Parathyroid adenoma (tissue), 2 donors: ENCODE measurements at regions not wholly inside any gene's neighbourhood (a gene's known extent, or its start where the extent isn't known, plus 50 kb on each side); places are given as distances from the start of the nearest gene placed in this dataset.

Experiments
- H2AFZ ChIP-seq: fragments of 300-600 bp; sonication (generic); one replicate; pipeline ENCODE4 v1.7.0; 2017; ENCODE audit warnings: antibody characterized with exemption, mild to moderate bottlenecking
- H3K27ac ChIP-seq: fragments of 300-600 bp; sonication (generic); one replicate; pipeline ENCODE4 v1.7.0; 2017
- H3K27me3 ChIP-seq: fragments of 300-600 bp; sonication (generic); one replicate; pipeline ENCODE4 v1.7.0; 2017; ENCODE audit warnings: low read length; ENCODE audit not compliant: control insufficient read depth, insufficient read depth
- H3K36me3 ChIP-seq: fragments of 300-600 bp; sonication (generic); one replicate; pipeline ENCODE4 v1.7.0; 2017; ENCODE audit warnings: low read length; ENCODE audit not compliant: control insufficient read depth, insufficient read depth
- H3K4me1 ChIP-seq: fragments of 300-600 bp; sonication (generic); one replicate; pipeline ENCODE4 v1.7.0; 2017; ENCODE audit warnings: control low read depth
- H3K4me2 ChIP-seq: fragments of 300-600 bp; sonication (generic); one replicate; pipeline ENCODE4 v1.7.0; 2017; ENCODE audit warnings: low read length
- H3K4me3 ChIP-seq: fragments of 300-600 bp; sonication (generic); one replicate; pipeline ENCODE4 v1.7.0; 2017; ENCODE audit warnings: low read depth, low read length
- H3K79me2 ChIP-seq: fragments of 300-600 bp; sonication (generic); one replicate; pipeline ENCODE4 v1.7.0; 2017; ENCODE audit warnings: control low read depth
- H3K9ac ChIP-seq: fragments of 300-600 bp; sonication (generic); one replicate; pipeline ENCODE4 v1.7.0; 2017; ENCODE audit warnings: mild to moderate bottlenecking
- H3K9me3 ChIP-seq: fragments of 300-600 bp; sonication (generic); one replicate; pipeline ENCODE4 v1.7.0; 2017; ENCODE audit warnings: low read length; ENCODE audit not compliant: control insufficient read depth
- CTCF ChIP-seq: fragments of 300-600 bp; sonication (generic); IDR thresholded peaks from one replicate; pipeline ENCODE4 v1.7.0; 2017; ENCODE audit warnings: antibody characterized with exemption, mild to moderate bottlenecking
- donor health status: primary hyperparathyroidism.

DNA sequence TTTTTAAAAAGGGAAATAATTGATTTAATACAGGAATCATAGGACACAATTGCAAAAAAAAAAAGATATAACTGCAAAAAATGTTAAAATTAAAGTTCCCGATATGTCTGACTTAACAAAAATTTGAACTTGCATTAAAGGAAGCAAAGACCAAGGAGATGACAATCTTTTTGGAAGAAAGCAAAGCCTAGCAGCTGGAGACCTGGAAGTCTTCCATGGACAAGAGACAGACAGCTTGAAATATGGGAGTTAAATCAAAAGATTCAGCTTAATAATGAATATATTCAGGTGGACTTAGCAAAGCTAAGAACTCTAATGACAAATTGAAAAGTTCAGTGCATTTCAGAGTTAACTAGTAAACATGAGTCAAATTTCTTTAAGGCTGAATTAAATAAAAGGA, 568.7 kb upstream of the RGMB start:
- H3K9me3 ChIP-seq, result no peaks in the 10 kb centered on the region
- H3K4me3 ChIP-seq, result no peak overlapping the region
- H3K27me3 ChIP-seq, result no peaks in the 10 kb centered on the region
- no peak overlapping the region for H2AFZ ChIP-seq
- H3K4me1 ChIP-seq, result no peaks in the 10 kb centered on the region
- TF ChIP-seq CTCF, result no peak
- no peaks in the 10 kb centered on the region for H3K36me3 ChIP-seq
- no peak overlapping the region for H3K4me2 ChIP-seq
- no peak overlapping the region for H3K27ac ChIP-seq
- no peak overlapping the region for H3K9ac ChIP-seq
- no peaks in the 10 kb centered on the region for H3K79me2 ChIP-seq

DNA sequence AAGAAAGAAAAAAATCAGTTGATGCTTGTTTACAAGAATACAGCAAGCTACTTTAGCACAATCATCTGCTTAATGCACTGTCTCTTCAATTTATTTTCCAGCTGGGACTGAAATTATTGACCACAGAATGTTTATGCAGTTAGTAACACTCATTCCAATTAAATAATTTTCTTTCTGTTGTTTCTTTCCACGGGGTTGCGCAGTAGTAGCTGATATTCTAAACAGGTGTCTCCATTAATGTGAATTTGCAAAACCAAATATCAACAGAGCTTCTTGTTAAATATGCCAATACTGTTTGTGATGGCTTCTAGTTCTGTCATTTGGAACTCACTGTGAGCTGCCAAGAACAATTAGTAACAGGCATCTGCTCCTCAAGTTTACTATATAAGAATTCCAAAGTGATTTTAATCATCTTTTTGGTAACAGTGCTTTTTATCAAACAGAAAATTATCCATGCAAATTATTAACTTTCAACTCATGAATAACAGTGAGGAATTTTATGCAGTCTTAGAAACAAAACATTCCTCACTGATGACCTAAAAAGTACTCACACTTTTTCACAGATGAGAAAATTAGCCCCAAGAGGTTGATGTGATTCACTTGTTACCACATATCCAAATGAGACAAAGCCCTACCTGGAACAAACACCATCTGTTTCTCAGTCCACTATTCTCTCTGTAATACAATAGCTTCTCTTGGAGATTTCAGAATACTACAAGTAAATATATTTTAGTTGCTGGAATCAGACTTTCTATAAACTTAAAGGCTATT, 567.6 kb upstream of the RGMB start:
- Histone ChIP-seq H3K27ac (no peak overlapping the region), H3K36me3 (no peaks in the 10 kb centered on the region), H3K4me1 (no peaks in the 10 kb centered on the region), H3K27me3 (no peaks in the 10 kb centered on the region), H3K4me2 (no peak overlapping the region), H2AFZ (no peak overlapping the region), H3K9ac (no peak overlapping the region), H3K79me2 (no peaks in the 10 kb centered on the region), H3K9me3 (no peaks in the 10 kb centered on the region), H3K4me3 (no peak overlapping the region)
- TF ChIP-seq CTCF, result no peak

DNA sequence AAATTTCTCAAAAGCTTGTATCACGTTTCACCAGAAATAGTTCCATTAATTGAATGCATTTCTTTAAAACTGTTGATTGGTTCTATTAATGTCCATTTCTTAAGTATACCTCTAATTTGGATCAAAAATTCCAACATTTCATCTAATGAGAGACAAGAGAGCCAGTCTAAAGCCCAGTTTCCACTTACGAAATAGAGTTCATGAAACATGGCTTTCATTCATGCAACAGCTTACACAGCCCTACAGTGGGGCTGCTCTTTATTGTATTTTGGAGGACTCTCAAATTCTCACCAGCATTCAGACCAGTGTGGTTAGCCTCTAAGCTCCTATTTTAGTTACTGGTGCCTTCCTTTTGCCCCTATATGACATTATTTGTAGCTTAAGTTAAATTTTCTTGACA, 566.9 kb upstream of the RGMB start:
- Histone ChIP-seq H3K27me3 (no peaks in the 10 kb centered on the region), H3K79me2 (no peaks in the 10 kb centered on the region), H3K9me3 (no peaks in the 10 kb centered on the region), H3K27ac (no peak overlapping the region), H3K36me3 (no peaks in the 10 kb centered on the region), H3K4me2 (no peak overlapping the region), H3K4me3 (no peak overlapping the region), H3K4me1 (no peaks in the 10 kb centered on the region), H2AFZ (no peak overlapping the region), H3K9ac (no peak overlapping the region)
- TF ChIP-seq CTCF, result no peak

GRCh38 chr5:98209418-98209817, 564.0 kb upstream of the RGMB start:
- Histone ChIP-seq H3K4me3 (no peak overlapping the region), H3K79me2 (no peaks in the 10 kb centered on the region), H3K9ac (no peak overlapping the region), H3K9me3 (no peaks in the 10 kb centered on the region), H3K4me1 (no peaks in the 10 kb centered on the region), H3K36me3 (no peaks in the 10 kb centered on the region), H3K4me2 (no peak overlapping the region), H2AFZ (no peak overlapping the region), H3K27ac (no peak overlapping the region), H3K27me3 (no peaks in the 10 kb centered on the region)
- TF ChIP-seq CTCF, result no peak
